Astrocyte of the spinal cord (primary cell): ENCODE measurements at regions not wholly inside any gene's neighbourhood (a gene's known extent, or its start where the extent isn't known, plus 50 kb on each side); places are given as distances from the start of the nearest gene placed in this dataset.

Source experiments
- DNase-seq: peaks from one replicate; pipeline ENCODE4 v3.0.0; 2011; ENCODE audit warnings: low read depth, low spot score
- H3K4me3 ChIP-seq: 2 replicates; pipeline ENCODE4 v1.5.1; 2011; ENCODE audit warnings: low read depth, mild to moderate bottlenecking, low read length, moderate library complexity
- CTCF ChIP-seq: IDR thresholded peaks from 2 replicates; pipeline ENCODE4 v1.5.1; 2012; ENCODE audit warnings: low read depth, mild to moderate bottlenecking, low read length, inconsistent platforms
- in situ Hi-C: cut with HindIII; loops from 2 replicates; pipeline ENCODE4 v1.10.0; 2017; ENCODE audit warnings: low sequenced_read_pairs

GRCh38 chr6:22445946-22446345 is 123.4 kb upstream of the HDGFL1 start:
- in situ Hi-C loops, result no loop called here
- TF ChIP-seq CTCF, result no peak
- no peak for DNase-seq
- no peak overlapping the region for H3K4me3 ChIP-seq

GRCh38 chr6:22447249-22448196 is 121.8 kb upstream of the HDGFL1 start:
- DNase-seq, result peak; percentile 11
- no peak overlapping the region for H3K4me3 ChIP-seq
- no peak for TF ChIP-seq CTCF
- in situ Hi-C loops, result no loop called here

GRCh38 chr6:22448291-22448711 is 121.1 kb upstream of the HDGFL1 start:
- in situ Hi-C loops, result no loop called here
- H3K4me3 ChIP-seq, result no peak overlapping the region
- no peak for TF ChIP-seq CTCF
- peak; percentile 74 for DNase-seq

GRCh38 chr6:22451962-22452361 is 117.4 kb upstream of the HDGFL1 start:
- in situ Hi-C loops, result no loop called here
- DNase-seq, result peak; percentile 18
- H3K4me3 ChIP-seq, result no peak overlapping the region
- no peak for TF ChIP-seq CTCF

- H3K4me3 ChIP-seq, result no peak overlapping the region
- TF ChIP-seq CTCF, result no peak
- in situ Hi-C loops, result no loop called here
- no peak for DNase-seq
These were observed 114.0 kb upstream of the HDGFL1 start for GRCh38 chr6:22455378-22455777.

GRCh38 chr6:22457996-22458395 is 111.4 kb upstream of the HDGFL1 start:
- H3K4me3 ChIP-seq, result no peak overlapping the region
- in situ Hi-C loops, result no loop called here
- no peak for DNase-seq
- TF ChIP-seq CTCF, result no peak
